Right atrium auricular region (tissue), 2 donors: ENCODE measurements at regions not wholly inside any gene's neighbourhood (a gene's known extent, or its start where the extent isn't known, plus 50 kb on each side); places are given as distances from the start of the nearest gene placed in this dataset.

Experiments used
- DNase-seq: peaks from one replicate; pipeline ENCODE4 v3.0.0-alpha.2; 2019; ENCODE audit warnings: low spot score
- H3K27ac ChIP-seq, 2 donors: fragments of 200-600 bp; sonication (generic); 1 replicate in 1 of 2; 2 replicates in 1 of 2; pipeline ENCODE4 v1.5.1; 2016 to 2019
- H3K27me3 ChIP-seq, 2 donors: fragments of 200-600 bp; sonication (generic); one replicate each; pipeline versions ENCODE4 v1.5.1 to v1.6.0; 2017 to 2019
- H3K36me3 ChIP-seq: fragments of 200-600 bp; sonication (generic); one replicate; pipeline ENCODE4 v1.5.1; 2016
- H3K4me1 ChIP-seq, 2 donors: fragments of 200-600 bp; sonication (generic); one replicate each; pipeline versions ENCODE4 v1.5.1 to v1.6.0; 2017 to 2019
- H3K4me3 ChIP-seq, 2 donors: fragments of 200-600 bp; sonication (generic); 1 replicate in 1 of 2; 2 replicates in 1 of 2; pipeline ENCODE4 v1.5.1; 2017 to 2019; ENCODE audit warnings: mild to moderate bottlenecking in 1 of 2, moderate library complexity in 1 of 2
- H3K9me3 ChIP-seq, 2 donors: fragments of 200-600 bp; sonication (generic); one replicate each; pipeline ENCODE4 v1.5.1; 2019
- TF ChIP-seq, protein P1 (sequence below), 2 donors: fragments of 200-600 bp; sonication (generic); IDR thresholded peaks; one replicate each; pipeline ENCODE4 v1.5.1; 2019; ENCODE audit warnings: antibody characterized with exemption in 2 of 2

DNA sequence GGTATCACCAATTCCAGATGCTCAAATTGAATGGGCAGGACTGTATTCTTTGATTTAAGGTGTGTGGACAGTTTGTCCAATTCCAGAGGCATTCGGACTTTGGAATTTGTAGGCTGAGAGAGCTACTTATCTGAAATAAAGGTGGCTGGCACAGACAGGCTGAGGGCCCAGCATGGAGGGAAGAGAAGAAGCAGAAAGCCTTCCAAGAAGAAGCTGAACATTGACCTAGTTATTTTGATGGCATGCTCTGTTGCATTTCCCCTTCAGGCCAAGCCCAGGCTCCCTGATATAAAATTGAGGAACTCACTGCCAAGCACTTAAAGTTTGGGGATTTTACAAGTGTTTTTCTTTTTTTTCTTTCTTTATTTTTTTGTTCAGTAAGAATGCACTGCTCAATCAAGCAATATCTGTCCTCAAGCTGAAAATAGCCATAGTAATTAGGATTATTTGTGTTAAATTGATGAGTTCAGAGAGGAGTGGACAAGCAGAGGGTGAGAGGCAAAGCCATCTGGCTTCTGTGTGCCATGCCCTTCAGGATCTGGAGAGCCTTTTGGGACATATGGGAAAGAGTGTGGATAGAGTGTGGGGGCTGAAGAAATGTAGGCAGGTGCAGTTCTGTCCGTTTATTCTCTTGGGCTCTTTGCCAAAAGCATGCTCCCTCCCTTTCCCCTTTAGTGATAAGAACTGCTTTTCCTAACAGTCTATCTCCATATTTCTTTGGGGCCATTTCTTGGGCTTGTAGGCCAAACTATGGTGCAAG lies 148.9 kb downstream of the OXSM start:
- no peaks in the 10 kb centered on the region for H3K4me1 ChIP-seq
- DNase-seq, result no peak
- TF ChIP-seq, protein P1, sequence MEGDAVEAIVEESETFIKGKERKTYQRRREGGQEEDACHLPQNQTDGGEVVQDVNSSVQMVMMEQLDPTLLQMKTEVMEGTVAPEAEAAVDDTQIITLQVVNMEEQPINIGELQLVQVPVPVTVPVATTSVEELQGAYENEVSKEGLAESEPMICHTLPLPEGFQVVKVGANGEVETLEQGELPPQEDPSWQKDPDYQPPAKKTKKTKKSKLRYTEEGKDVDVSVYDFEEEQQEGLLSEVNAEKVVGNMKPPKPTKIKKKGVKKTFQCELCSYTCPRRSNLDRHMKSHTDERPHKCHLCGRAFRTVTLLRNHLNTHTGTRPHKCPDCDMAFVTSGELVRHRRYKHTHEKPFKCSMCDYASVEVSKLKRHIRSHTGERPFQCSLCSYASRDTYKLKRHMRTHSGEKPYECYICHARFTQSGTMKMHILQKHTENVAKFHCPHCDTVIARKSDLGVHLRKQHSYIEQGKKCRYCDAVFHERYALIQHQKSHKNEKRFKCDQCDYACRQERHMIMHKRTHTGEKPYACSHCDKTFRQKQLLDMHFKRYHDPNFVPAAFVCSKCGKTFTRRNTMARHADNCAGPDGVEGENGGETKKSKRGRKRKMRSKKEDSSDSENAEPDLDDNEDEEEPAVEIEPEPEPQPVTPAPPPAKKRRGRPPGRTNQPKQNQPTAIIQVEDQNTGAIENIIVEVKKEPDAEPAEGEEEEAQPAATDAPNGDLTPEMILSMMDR (IDR thresholded peaks at IDR 0.05), result no peak
- no peaks in the 10 kb centered on the region for H3K27me3 ChIP-seq
- peaks cover 0 to 6% of the 10 kb centered on the region in 2 donors for H3K9me3 ChIP-seq
- H3K4me3 ChIP-seq, result no peak overlapping the region
- H3K36me3 ChIP-seq, result no peaks in the 10 kb centered on the region
- H3K27ac ChIP-seq, result no peak overlapping the region

- Histone ChIP-seq H3K9me3 (no peaks in the 10 kb centered on the region), H3K4me1 (no peaks in the 10 kb centered on the region), H3K27me3 (no peaks in the 10 kb centered on the region), H3K27ac (no peak overlapping the region), H3K36me3 (no peaks in the 10 kb centered on the region), H3K4me3 (no peak overlapping the region)
- TF ChIP-seq, protein P1 (IDR thresholded peaks at IDR 0.05), result no peak
- no peak for DNase-seq
Measured at GRCh38 chr3:25940935-25941334, 151.0 kb downstream of the OXSM start.

- Histone ChIP-seq H3K27me3 (no peaks in the 10 kb centered on the region), H3K4me1 (no peaks in the 10 kb centered on the region), H3K36me3 (no peaks in the 10 kb centered on the region), H3K27ac (no peak overlapping the region), H3K9me3 (no peaks in the 10 kb centered on the region), H3K4me3 (no peak overlapping the region)
- TF ChIP-seq, protein P1 (IDR thresholded peaks at IDR 0.05), result no peak
- no peak for DNase-seq
Measured at GRCh38 chr3:25944329-25944728, 154.4 kb downstream of the OXSM start.

DNA sequence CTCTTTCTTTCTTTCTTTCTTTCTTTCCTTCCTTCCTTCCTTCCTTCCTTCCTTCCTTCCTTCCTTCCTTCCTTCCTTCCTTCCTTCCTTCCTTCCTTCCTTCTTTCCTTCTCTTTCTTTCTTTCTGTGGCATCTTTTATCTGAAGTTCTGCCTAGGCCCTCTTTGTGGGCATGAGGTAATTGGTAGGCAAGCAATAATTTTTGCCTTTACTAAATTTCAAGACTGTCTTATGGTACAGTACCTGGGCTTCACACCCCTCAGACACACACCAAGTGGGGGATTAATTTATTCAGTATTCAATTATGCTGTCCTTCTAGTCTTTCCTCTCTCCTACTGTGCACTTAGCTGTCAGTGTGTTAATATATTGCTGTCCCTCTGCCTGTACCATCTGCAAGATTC lies 155.5 kb downstream of the OXSM start:
- Histone ChIP-seq H3K4me3 (no peak overlapping the region), H3K4me1 (no peaks in the 10 kb centered on the region), H3K9me3 (no peaks in the 10 kb centered on the region), H3K27me3 (no peaks in the 10 kb centered on the region), H3K27ac (no peak overlapping the region), H3K36me3 (no peaks in the 10 kb centered on the region)
- no peak for DNase-seq
- TF ChIP-seq, protein P1 (IDR thresholded peaks at IDR 0.05), result no peak

- H3K27me3 ChIP-seq, result no peaks in the 10 kb centered on the region
- no peak for DNase-seq
- H3K27ac ChIP-seq, result no peak overlapping the region
- H3K4me1 ChIP-seq, result no peaks in the 10 kb centered on the region
- TF ChIP-seq, protein P1 (IDR thresholded peaks at IDR 0.05), result no peak
- no peaks in the 10 kb centered on the region for H3K36me3 ChIP-seq
- H3K9me3 ChIP-seq, result no peaks in the 10 kb centered on the region
- H3K4me3 ChIP-seq, result no peak overlapping the region
Measured at GRCh38 chr3:25945836-25946235, 155.9 kb downstream of the OXSM start.

DNA sequence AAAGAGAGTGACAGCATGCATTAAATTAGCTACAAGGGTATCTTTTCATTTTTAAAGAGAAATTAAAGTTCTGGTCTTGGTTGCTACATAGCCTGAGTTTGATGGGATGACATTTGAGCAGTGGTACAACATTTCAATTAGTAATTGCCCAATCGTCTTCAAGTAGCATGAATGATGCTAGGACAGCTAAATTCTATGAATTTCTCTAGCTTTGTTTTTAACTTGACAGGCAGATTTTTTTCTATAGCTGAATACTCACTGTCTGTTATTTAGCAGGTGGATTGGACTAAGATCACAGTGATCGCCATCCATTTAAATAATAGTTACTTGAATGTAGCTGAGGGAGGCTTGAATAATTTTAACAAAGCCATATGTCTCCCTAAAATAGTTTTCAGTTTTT lies 162.2 kb downstream of the OXSM start:
- DNase-seq, result no peak
- no peaks in the 10 kb centered on the region for H3K27me3 ChIP-seq
- no peaks in the 10 kb centered on the region for H3K9me3 ChIP-seq
- no peaks in the 10 kb centered on the region for H3K4me1 ChIP-seq
- no peak overlapping the region for H3K27ac ChIP-seq
- TF ChIP-seq, protein P1 (IDR thresholded peaks at IDR 0.05), result no peak
- H3K36me3 ChIP-seq, result no peaks in the 10 kb centered on the region
- H3K4me3 ChIP-seq, result no peak overlapping the region
